ENCODE measurements at regions not wholly inside any gene's neighbourhood (a gene's known extent, or its start where the extent isn't known, plus 50 kb on each side); places are given as distances from the start of the nearest gene placed in this dataset.

DNA sequence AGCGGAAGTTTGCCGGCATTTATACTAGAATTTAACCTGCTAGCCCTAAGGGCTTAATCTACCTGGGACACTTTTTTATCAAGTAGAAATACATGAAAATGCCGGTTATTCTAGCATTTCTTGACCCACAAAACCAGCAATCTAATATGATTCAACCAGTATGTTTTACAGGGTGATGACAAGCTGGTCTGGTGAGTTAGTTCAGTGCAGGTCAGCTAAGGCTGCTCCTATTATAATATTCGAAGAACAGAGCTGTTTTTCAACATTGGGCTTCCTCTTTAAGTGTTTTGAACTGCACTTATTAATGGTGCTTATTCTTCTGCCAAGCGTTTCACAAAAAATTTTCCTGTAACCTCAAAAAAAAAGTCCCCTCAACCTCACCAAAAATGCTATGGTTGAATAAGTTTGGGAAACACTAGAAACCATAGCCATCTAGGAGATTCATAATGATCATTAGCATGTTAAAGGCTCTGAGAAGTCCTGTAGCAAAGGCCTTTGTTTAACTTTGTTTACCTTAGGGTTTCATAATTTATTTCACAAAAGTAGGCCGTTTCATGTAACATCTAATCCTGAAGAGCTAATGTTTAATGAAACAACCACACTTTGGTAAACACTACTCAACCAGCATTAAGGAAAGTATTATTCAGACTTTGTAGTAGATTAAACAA, 526.6 kb downstream of the KLF12 start:
- no peak for TF ChIP-seq ZNF404 (tag by site-specific recombination; IDR thresholded peaks at IDR 0.05)
- no peak for TF ChIP-seq ZNF37A (tag by site-specific recombination; IDR thresholded peaks at IDR 0.05)
- peak; percentile 96 for TF ChIP-seq ZNF239 (tag by site-specific recombination; IDR thresholded peaks at IDR 0.05)
- Histone ChIP-seq H3K4me3 (ENCODE audit: low read depth, low read length) (no peak overlapping the region), H3K36me3 (ENCODE audit: control insufficient read depth in 2 of 2, insufficient read depth in 1 of 2, low read length in 2 of 2) (no peaks in the 10 kb centered on the region), H3K9me3 (ENCODE audit: control insufficient read depth, insufficient read depth, low read depth, low read length) (no peaks in the 10 kb centered on the region), H3K27ac (ENCODE audit: extremely low read depth, low read depth, low read length) (no peak overlapping the region), H3K4me1 (ENCODE audit: control insufficient read depth, insufficient read depth, low read length) (no peaks in the 10 kb centered on the region)
- ChIA-PET POLR2A (no interaction called here), CTCF (no interaction called here)

DNA sequence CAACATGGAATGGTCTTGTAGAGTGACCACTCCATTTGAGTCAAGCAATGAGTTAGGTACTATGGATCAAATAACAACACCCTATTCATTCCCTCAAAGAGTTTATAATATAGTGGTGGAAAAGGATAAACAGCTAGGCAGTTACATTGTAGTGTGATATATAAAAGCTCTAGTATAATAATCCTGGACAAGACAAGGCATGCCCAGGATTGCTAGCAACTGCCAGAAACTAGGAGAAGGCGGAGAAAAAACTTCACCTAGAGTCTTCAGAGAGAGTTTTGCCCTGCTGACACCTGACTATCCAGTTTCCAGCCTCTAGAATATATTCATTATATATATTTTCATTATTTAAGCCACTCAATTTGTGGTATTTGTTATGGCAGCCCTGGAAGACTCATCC, 530.6 kb downstream of the KLF12 start:
- ChIA-PET CTCF (no interaction called here), POLR2A (no interaction called here)
- no peak overlapping the region for H3K4me3 ChIP-seq (ENCODE audit: low read depth, low read length)
- no peaks in the 10 kb centered on the region for H3K36me3 ChIP-seq (ENCODE audit: control insufficient read depth in 2 of 2, insufficient read depth in 1 of 2, low read length in 2 of 2)
- no peaks in the 10 kb centered on the region for H3K4me1 ChIP-seq (ENCODE audit: control insufficient read depth, insufficient read depth, low read length)
- no peaks in the 10 kb centered on the region for H3K9me3 ChIP-seq (ENCODE audit: control insufficient read depth, insufficient read depth, low read depth, low read length)
- no peak overlapping the region for H3K27ac ChIP-seq (ENCODE audit: extremely low read depth, low read depth, low read length)
- TF ChIP-seq ZNF473 (tag by site-specific recombination; IDR thresholded peaks at IDR 0.05) (no peak), ZSCAN30 (tag by site-specific recombination; IDR thresholded peaks at IDR 0.05) (no peak), TRIM28 (IDR thresholded peaks at IDR 0.05; ENCODE audit: borderline replicate concordance, low read length) (peak; percentile 23; the same call in 1 of the 2 replicates)

DNA sequence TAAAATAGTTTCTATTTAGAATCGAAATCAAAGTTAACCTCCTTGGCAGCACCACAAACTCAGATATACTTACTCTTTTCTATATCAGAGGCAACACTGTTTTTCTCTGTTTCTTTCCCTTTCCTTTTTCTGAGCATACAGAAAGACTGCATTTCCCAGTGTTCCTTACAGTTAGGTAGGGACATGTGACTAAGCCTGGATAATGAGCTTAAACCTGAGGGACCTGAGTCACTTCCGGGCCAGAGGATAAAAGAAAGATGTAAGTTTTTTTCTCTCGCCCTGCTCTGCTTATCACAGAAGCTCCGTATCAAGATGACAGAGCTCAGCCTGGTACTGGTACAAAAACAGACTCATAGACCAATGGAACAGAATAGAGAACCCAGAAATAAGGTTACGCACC, 531.9 kb downstream of the KLF12 start:
- TF ChIP-seq GLI2 (tag by site-specific recombination; IDR thresholded peaks at IDR 0.05; ENCODE audit: borderline replicate concordance, low read depth) = no peak
- TF ChIP-seq, protein P1, sequence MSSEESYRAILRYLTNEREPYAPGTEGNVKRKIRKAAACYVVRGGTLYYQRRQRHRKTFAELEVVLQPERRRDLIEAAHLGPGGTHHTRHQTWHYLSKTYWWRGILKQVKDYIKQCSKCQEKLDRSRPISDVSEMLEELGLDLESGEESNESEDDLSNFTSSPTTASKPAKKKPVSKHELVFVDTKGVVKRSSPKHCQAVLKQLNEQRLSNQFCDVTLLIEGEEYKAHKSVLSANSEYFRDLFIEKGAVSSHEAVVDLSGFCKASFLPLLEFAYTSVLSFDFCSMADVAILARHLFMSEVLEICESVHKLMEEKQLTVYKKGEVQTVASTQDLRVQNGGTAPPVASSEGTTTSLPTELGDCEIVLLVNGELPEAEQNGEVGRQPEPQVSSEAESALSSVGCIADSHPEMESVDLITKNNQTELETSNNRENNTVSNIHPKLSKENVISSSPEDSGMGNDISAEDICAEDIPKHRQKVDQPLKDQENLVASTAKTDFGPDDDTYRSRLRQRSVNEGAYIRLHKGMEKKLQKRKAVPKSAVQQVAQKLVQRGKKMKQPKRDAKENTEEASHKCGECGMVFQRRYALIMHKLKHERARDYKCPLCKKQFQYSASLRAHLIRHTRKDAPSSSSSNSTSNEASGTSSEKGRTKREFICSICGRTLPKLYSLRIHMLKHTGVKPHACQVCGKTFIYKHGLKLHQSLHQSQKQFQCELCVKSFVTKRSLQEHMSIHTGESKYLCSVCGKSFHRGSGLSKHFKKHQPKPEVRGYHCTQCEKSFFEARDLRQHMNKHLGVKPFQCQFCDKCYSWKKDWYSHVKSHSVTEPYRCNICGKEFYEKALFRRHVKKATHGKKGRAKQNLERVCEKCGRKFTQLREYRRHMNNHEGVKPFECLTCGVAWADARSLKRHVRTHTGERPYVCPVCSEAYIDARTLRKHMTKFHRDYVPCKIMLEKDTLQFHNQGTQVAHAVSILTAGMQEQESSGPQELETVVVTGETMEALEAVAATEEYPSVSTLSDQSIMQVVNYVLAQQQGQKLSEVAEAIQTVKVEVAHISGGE (tag by site-specific recombination; conservative IDR thresholded peaks at IDR 0.05; ENCODE audit: low read depth) = no peak
- no peak for TF ChIP-seq ZNF629 (tag by site-specific recombination; IDR thresholded peaks at IDR 0.05)
- peak; percentile 86 for TF ChIP-seq SETDB1 (IDR thresholded peaks at IDR 0.05; ENCODE audit: insufficient read length, low read length)
- POLR2A ChIA-PET = no interaction called here
- CTCF ChIA-PET = no interaction called here
- Histone ChIP-seq H3K9me3 (ENCODE audit: control insufficient read depth, insufficient read depth, low read depth, low read length) (no peaks in the 10 kb centered on the region), H3K4me3 (ENCODE audit: low read depth, low read length) (no peak overlapping the region), H3K4me1 (ENCODE audit: control insufficient read depth, insufficient read depth, low read length) (no peaks in the 10 kb centered on the region), H3K36me3 (ENCODE audit: control insufficient read depth in 2 of 2, insufficient read depth in 1 of 2, low read length in 2 of 2) (no peaks in the 10 kb centered on the region), H3K27ac (ENCODE audit: extremely low read depth, low read depth, low read length) (no peak overlapping the region)

DNA sequence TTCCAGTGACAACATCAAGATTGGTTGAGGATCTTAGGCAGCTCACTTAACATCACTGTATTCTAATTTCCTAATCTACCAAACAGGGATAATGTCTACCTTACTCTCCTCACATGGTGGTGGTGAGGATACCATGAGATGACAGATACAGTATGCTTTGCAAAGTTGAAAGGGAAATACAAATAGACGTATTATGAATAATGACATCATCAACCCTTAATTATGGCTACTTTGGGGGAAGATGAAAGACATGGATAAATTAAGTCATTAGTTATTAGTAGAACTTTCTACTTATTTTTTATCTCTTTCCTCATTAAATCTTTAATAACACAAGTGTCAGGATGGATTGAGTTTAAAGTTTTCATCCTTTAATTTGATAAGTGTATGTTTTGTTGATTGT, 532.5 kb downstream of the KLF12 start:
- ChIA-PET CTCF (no interaction called here), POLR2A (no interaction called here)
- Histone ChIP-seq H3K9me3 (ENCODE audit: control insufficient read depth, insufficient read depth, low read depth, low read length) (no peaks in the 10 kb centered on the region), H3K4me1 (ENCODE audit: control insufficient read depth, insufficient read depth, low read length) (no peaks in the 10 kb centered on the region), H3K27ac (ENCODE audit: extremely low read depth, low read depth, low read length) (no peak overlapping the region), H3K36me3 (ENCODE audit: control insufficient read depth in 2 of 2, insufficient read depth in 1 of 2, low read length in 2 of 2) (no peaks in the 10 kb centered on the region), H3K4me3 (ENCODE audit: low read depth, low read length) (no peak overlapping the region)
- TF ChIP-seq, protein P2, sequence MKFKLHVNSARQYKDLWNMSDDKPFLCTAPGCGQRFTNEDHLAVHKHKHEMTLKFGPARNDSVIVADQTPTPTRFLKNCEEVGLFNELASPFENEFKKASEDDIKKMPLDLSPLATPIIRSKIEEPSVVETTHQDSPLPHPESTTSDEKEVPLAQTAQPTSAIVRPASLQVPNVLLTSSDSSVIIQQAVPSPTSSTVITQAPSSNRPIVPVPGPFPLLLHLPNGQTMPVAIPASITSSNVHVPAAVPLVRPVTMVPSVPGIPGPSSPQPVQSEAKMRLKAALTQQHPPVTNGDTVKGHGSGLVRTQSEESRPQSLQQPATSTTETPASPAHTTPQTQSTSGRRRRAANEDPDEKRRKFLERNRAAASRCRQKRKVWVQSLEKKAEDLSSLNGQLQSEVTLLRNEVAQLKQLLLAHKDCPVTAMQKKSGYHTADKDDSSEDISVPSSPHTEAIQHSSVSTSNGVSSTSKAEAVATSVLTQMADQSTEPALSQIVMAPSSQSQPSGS (tag by site-specific recombination; IDR thresholded peaks at IDR 0.05; ENCODE audit: low read depth) = peak; percentile 47; the same call in 1 of the 2 replicates
- TF ChIP-seq ZNF837 (tag by site-specific recombination; IDR thresholded peaks at IDR 0.05) = no peak

Measured in HEK293 (cell line).